ENCODE measurements at regions not wholly inside any gene's neighbourhood (a gene's known extent, or its start where the extent isn't known, plus 50 kb on each side); places are given as distances from the start of the nearest gene placed in this dataset.

DNA sequence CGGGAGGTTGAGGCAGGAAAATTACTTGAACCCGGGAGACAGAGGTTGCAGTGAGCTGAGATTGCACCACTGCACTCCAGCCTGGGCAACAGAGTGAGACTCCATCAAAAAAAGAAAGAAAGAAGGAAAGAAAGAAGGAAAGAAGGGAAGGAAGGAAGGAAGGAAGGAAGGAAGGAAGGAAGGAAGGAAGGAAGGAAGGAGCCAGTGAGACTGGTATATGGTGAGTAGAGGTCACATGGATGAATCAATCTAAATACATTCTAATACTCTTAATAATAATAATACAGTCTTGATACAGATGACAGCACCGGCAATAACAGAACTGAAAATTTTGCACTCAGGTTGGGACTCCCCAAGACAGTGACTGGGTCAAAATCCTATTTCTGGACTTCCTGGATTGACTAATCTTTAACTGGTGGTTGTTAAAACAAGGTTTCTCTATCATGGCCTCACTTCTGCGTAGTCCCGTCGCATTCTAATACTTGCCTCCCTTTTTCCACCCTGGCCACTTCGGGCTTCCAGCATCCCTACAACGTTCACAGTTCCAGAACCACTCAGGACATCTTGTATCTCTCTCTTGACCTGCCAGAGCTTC is 53.5 kb upstream of the EIF3M start:
- TF ChIP-seq, protein P1, sequence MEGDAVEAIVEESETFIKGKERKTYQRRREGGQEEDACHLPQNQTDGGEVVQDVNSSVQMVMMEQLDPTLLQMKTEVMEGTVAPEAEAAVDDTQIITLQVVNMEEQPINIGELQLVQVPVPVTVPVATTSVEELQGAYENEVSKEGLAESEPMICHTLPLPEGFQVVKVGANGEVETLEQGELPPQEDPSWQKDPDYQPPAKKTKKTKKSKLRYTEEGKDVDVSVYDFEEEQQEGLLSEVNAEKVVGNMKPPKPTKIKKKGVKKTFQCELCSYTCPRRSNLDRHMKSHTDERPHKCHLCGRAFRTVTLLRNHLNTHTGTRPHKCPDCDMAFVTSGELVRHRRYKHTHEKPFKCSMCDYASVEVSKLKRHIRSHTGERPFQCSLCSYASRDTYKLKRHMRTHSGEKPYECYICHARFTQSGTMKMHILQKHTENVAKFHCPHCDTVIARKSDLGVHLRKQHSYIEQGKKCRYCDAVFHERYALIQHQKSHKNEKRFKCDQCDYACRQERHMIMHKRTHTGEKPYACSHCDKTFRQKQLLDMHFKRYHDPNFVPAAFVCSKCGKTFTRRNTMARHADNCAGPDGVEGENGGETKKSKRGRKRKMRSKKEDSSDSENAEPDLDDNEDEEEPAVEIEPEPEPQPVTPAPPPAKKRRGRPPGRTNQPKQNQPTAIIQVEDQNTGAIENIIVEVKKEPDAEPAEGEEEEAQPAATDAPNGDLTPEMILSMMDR (IDR thresholded peaks at IDR 0.05) = no peak
- TF ChIP-seq POLR2A (IDR thresholded peaks at IDR 0.05; ENCODE audit: low read depth) (no peak), POLR2AphosphoS5 (IDR thresholded peaks at IDR 0.05) (no peak), EP300 (IDR thresholded peaks at IDR 0.05) (no peak)

Data from esophagus muscularis mucosa (tissue), 4 donors.